ENCODE measurements at regions not wholly inside any gene's neighbourhood (a gene's known extent, or its start where the extent isn't known, plus 50 kb on each side); places are given as distances from the start of the nearest gene placed in this dataset.

GRCh38 chr4:24249972-24250371 lies 334.4 kb downstream of the DHX15 start:
- in situ Hi-C loops (cut with HindIII; ENCODE audit: low sequenced_read_pairs), result no loop called here

GRCh38 chr4:24248674-24249630 lies 335.4 kb downstream of the DHX15 start:
- in situ Hi-C loops (cut with HindIII; ENCODE audit: low sequenced_read_pairs), result no loop called here

GRCh38 chr4:24245491-24245820 lies 338.9 kb downstream of the DHX15 start:
- in situ Hi-C loops (cut with HindIII; ENCODE audit: low sequenced_read_pairs), result no loop called here

GRCh38 chr4:24244663-24245490 lies 339.5 kb downstream of the DHX15 start:
- in situ Hi-C loops (cut with HindIII; ENCODE audit: low sequenced_read_pairs), result no loop called here

- in situ Hi-C loops (cut with HindIII; ENCODE audit: low sequenced_read_pairs), result no loop called here
Observed at GRCh38 chr4:24243641-24244040, 340.7 kb downstream of the DHX15 start.

- in situ Hi-C loops (cut with HindIII; ENCODE audit: low sequenced_read_pairs), result no loop called here
Observed at GRCh38 chr4:24241511-24241910, 342.8 kb downstream of the DHX15 start.

- in situ Hi-C loops (cut with HindIII; ENCODE audit: low sequenced_read_pairs), result no loop called here
Observed at GRCh38 chr4:24240655-24241054, 343.7 kb downstream of the DHX15 start.

GRCh38 chr4:24237709-24238108 lies 346.6 kb downstream of the DHX15 start:
- in situ Hi-C loops (cut with HindIII; ENCODE audit: low sequenced_read_pairs), result no loop called here

- in situ Hi-C loops (cut with HindIII; ENCODE audit: low sequenced_read_pairs), result no loop called here
Observed at GRCh38 chr4:24236532-24236931, 346.7 kb upstream of the PPARGC1A start.

- in situ Hi-C loops (cut with HindIII; ENCODE audit: low sequenced_read_pairs), result no loop called here
Observed at GRCh38 chr4:24236120-24236519, 346.3 kb upstream of the PPARGC1A start.

GRCh38 chr4:24235618-24236017 lies 345.8 kb upstream of the PPARGC1A start:
- in situ Hi-C loops (cut with HindIII; ENCODE audit: low sequenced_read_pairs), result no loop called here

- in situ Hi-C loops (cut with HindIII; ENCODE audit: low sequenced_read_pairs), result no loop called here
Observed at GRCh38 chr4:24234288-24234848, 344.5 kb upstream of the PPARGC1A start.

- in situ Hi-C loops (cut with HindIII; ENCODE audit: low sequenced_read_pairs), result no loop called here
Observed at GRCh38 chr4:24230955-24231354, 341.1 kb upstream of the PPARGC1A start.

GRCh38 chr4:24229978-24230377 lies 340.1 kb upstream of the PPARGC1A start:
- in situ Hi-C loops (cut with HindIII; ENCODE audit: low sequenced_read_pairs), result no loop called here

GRCh38 chr4:24228692-24229091 lies 338.8 kb upstream of the PPARGC1A start:
- in situ Hi-C loops (cut with HindIII; ENCODE audit: low sequenced_read_pairs), result no loop called here

- in situ Hi-C loops (cut with HindIII; ENCODE audit: low sequenced_read_pairs), result no loop called here
Observed at GRCh38 chr4:24226667-24227066, 336.8 kb upstream of the PPARGC1A start.

GRCh38 chr4:24226023-24226422 lies 336.2 kb upstream of the PPARGC1A start:
- in situ Hi-C loops (cut with HindIII; ENCODE audit: low sequenced_read_pairs), result no loop called here

- in situ Hi-C loops (cut with HindIII; ENCODE audit: low sequenced_read_pairs), result no loop called here
Observed at GRCh38 chr4:24224446-24224845, 334.6 kb upstream of the PPARGC1A start.

- in situ Hi-C loops (cut with HindIII; ENCODE audit: low sequenced_read_pairs), result no loop called here
Observed at GRCh38 chr4:24219209-24219608, 329.4 kb upstream of the PPARGC1A start.

GRCh38 chr4:24218566-24218965 lies 328.7 kb upstream of the PPARGC1A start:
- in situ Hi-C loops (cut with HindIII; ENCODE audit: low sequenced_read_pairs), result no loop called here

GRCh38 chr4:24214796-24215195 lies 324.9 kb upstream of the PPARGC1A start:
- in situ Hi-C loops (cut with HindIII; ENCODE audit: low sequenced_read_pairs), result no loop called here

GRCh38 chr4:24213961-24214360 lies 324.1 kb upstream of the PPARGC1A start:
- in situ Hi-C loops (cut with HindIII; ENCODE audit: low sequenced_read_pairs), result no loop called here
